WI38 (cell line): ENCODE measurements at regions not wholly inside any gene's neighbourhood (a gene's known extent, or its start where the extent isn't known, plus 50 kb on each side); places are given as distances from the start of the nearest gene placed in this dataset.

Source experiments
- H3K4me3 ChIP-seq: 2 replicates; pipeline ENCODE4 v1.5.1; 2011; ENCODE audit warnings: low read depth, mild to moderate bottlenecking, control low read depth, low read length
- TF ChIP-seq, protein P1 (sequence below): IDR thresholded peaks from 2 replicates; pipeline ENCODE4 v1.5.1; 2012; ENCODE audit warnings: low read depth, mild to moderate bottlenecking, control low read depth, low read length

DNA sequence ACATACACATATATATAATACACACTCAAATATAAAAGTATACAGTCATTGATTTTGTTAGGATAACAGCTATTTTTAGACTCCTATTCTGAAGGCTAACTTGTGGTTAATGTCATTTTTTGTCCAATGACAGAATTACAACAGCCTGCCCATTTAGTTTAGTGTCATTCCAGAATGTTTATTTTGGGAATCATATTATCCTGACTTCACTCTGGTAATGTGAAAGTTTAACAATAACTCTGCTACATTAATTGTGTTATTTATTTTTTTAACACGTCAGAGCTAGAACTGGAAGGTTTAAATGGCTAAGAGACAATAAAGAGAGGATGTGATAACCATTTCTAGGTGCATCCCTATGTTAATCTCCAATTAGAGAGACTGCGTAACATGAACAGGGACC lies 648.1 kb downstream of the USP25 start:
- TF ChIP-seq, protein P1, sequence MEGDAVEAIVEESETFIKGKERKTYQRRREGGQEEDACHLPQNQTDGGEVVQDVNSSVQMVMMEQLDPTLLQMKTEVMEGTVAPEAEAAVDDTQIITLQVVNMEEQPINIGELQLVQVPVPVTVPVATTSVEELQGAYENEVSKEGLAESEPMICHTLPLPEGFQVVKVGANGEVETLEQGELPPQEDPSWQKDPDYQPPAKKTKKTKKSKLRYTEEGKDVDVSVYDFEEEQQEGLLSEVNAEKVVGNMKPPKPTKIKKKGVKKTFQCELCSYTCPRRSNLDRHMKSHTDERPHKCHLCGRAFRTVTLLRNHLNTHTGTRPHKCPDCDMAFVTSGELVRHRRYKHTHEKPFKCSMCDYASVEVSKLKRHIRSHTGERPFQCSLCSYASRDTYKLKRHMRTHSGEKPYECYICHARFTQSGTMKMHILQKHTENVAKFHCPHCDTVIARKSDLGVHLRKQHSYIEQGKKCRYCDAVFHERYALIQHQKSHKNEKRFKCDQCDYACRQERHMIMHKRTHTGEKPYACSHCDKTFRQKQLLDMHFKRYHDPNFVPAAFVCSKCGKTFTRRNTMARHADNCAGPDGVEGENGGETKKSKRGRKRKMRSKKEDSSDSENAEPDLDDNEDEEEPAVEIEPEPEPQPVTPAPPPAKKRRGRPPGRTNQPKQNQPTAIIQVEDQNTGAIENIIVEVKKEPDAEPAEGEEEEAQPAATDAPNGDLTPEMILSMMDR, result no peak
- H3K4me3 ChIP-seq, result no peak overlapping the region

DNA sequence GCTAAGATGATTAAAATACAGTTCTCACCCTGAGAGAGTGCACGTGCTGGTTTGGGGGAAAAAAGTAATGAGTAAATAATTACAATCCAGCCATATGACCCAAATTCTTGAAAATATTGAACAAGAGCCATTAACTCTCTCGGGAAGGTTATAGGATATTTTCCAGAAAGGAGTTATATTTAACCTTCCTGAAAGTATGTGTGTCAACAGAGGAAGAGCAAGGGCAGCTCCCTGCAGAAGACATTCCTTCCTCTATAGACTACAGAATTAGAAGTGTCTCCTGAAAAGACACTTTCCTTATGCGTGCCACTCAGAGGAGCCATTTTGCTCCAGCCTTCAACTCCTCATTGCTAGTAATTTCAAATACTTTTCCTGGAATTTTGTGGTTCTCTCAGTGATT lies 648.7 kb downstream of the USP25 start:
- TF ChIP-seq, protein P1, result no peak
- no peak overlapping the region for H3K4me3 ChIP-seq

DNA sequence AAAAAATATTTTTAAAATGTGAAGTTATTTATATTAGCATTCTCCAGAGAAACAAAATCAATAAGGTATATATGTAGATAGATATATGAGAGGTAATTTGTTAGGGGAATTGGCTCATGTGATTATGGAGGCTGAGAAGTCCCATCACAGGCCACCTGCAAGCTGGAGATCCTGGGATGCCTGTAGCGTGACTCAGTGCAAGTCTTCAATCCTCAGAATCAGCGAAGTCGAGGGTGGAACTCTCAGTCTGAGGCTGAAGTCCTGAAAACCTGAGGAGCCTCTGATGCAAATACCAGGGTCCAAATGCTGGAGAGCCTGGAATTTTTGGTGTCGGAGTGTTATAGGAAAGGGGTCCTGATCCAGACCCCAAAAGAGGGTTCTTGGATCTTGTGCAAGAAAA lies 658.5 kb downstream of the USP25 start:
- TF ChIP-seq, protein P1, result no peak

DNA sequence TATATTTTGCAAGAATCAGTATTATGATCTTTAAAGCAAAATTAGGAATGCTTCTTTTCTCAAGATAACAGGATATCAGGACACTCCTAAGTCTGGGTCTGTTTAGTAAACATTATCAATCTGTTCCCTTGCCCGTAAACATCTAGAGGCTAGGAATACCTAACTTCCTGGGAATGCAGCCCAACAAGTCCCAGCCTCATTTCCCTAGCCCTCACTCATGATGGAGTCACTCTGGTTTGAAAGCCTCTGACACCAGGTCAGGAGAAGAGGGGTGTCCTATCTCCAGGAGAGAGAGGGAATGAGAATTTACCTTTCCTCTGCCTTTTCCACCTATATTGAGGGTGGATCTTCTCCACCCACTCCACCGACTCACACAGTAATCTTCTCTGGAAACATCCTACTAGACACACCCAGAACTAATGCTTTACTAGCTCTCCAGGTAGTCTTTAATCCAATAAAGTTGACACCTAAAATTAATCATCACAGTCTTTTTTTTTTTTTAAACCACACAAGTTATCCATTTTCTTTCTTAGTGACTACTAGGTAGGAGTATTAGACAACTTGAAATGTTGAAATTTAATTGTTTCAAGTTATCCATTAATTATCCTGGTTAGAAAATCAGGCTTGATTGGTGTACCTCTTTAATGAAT lies 659.3 kb downstream of the USP25 start:
- TF ChIP-seq, protein P1, result no peak
- no peak overlapping the region for H3K4me3 ChIP-seq

More for the DNA sequence above, 658.5 kb downstream of the USP25 start:
- no peak overlapping the region for H3K4me3 ChIP-seq

DNA sequence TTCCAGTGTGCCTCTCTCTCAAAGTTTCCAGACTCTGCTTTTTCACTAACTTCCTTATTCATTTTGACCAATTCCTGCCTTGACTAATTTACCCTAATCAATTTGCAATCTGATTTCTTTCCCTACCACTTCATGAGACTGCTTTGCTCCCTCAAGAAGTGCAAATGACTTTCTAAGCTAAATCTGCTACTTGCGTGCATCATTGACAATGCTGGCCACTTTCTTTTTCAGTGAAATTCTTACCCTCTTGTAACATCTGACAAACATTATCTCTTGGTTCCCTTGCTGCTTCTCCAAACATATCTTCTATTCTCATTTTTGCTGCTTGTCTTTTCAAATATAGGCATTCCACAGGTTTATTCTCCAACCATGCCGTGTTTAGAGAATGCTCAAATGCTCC lies 659.9 kb downstream of the USP25 start:
- TF ChIP-seq, protein P1, result no peak
- H3K4me3 ChIP-seq, result no peak overlapping the region

DNA sequence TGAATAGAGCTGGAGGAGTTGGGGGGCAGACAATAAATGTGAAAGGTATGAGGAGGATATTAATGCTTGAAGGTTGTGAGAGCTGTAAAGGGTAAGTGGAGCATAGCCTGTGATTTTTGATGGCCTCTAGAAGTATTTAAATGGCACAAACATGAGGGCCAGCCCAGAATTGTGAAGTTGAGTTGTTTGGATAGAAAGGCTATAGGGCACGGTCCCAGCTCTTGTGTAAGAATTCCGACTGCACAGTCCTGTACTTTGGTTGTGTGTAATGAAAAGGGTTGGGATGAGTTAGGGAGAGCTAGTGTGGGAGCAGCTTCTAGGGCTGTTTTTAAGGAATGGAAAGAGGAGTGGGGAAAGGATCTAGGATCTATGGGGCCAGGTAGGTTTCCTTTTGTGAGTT lies 665.5 kb downstream of the USP25 start:
- TF ChIP-seq, protein P1, result no peak

DNA sequence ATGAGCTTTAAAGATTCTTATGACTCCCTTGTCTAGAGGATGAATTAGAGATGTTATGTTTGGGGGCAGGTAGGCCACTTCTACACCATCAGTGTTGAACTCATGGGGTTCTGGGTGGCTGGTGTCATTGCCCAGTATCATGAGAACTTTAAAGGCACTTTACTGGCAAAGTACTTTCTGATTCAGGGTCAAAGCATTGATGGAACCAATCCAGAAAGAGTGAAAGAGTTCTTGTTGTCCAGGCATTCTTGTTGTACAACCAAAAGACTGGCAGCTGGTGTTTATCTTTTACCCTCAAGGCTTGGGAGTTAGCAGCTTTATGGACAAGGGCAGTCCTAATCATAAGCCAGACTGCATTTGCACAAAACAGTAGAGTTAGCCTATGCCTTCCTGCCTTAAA lies 673.0 kb downstream of the USP25 start:
- TF ChIP-seq, protein P1, result no peak
- H3K4me3 ChIP-seq, result no peak overlapping the region

More for the DNA sequence above, 665.5 kb downstream of the USP25 start:
- no peak overlapping the region for H3K4me3 ChIP-seq
